Brain microvascular endothelial cell (primary cell): ENCODE measurements at regions not wholly inside any gene's neighbourhood (a gene's known extent, or its start where the extent isn't known, plus 50 kb on each side); places are given as distances from the start of the nearest gene placed in this dataset.

ENCODE experiments used
- DNase-seq: peaks from one replicate; pipeline ENCODE4 v3.0.0-alpha.2; 2020
- H3K27ac ChIP-seq: fragments of 250-450 bp; sonication (Bioruptor Pico); 2 replicates; pipeline ENCODE4 v1.5.1; 2020; ENCODE audit warnings: mild to moderate bottlenecking, moderate library complexity
- H3K27me3 ChIP-seq: fragments of 250-450 bp; sonication (Bioruptor Pico); replicated peaks from 2 replicates; pipeline ENCODE4 v1.5.1; 2020; ENCODE audit warnings: mild to moderate bottlenecking
- H3K36me3 ChIP-seq: fragments of 250-450 bp; sonication (Bioruptor Pico); replicated peaks from 2 replicates; pipeline ENCODE4 v1.5.1; 2020; ENCODE audit warnings: mild to moderate bottlenecking
- H3K4me3 ChIP-seq: 2 replicates; pipeline ENCODE4 v1.5.1; 2011; ENCODE audit warnings: low read depth, mild to moderate bottlenecking, control low read depth, low read length, moderate library complexity
- CTCF ChIP-seq: IDR thresholded peaks from 2 replicates; pipeline ENCODE4 v1.5.1; 2011; ENCODE audit warnings: low read depth, mild to moderate bottlenecking, moderate library complexity, low read length, control low read depth, inconsistent platforms; ENCODE audit errors: missing control alignments
- in situ Hi-C: cut with HindIII; loops from 2 replicates; pipeline ENCODE4 v1.10.0; 2017; ENCODE audit warnings: low sequenced_read_pairs, low pct_ligation_motif_present

GRCh38 chr16:64545768-64546167, 576.1 kb downstream of the CDH11 start:
- no peak overlapping the region for H3K27ac ChIP-seq
- DNase-seq = no peak
- no peaks in the 10 kb centered on the region for H3K27me3 ChIP-seq
- no peak for TF ChIP-seq CTCF
- no peak overlapping the region for H3K4me3 ChIP-seq
- in situ Hi-C loops = no loop called here
- H3K36me3 ChIP-seq = no peaks in the 10 kb centered on the region

DNA sequence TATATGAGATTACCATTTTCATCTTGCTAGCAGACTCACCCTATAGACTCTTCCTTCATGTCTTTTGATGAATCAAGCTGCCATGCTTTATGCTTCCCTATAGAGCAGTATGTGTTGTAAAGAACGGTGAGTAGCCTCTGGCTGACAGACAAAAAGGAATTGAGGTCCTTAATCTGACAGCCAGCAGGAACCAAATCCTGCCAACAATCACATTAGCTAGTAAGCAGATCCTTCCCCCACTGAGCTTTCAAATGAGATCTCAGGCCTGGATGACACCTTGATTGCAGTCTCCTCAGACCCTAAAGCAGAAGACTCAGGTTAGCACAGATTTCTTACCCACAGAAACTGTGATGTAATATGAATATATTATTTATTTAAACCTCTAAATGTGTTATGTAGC, 577.0 kb downstream of the CDH11 start:
- TF ChIP-seq CTCF = no peak
- no peak for DNase-seq
- Histone ChIP-seq H3K36me3 (no peaks in the 10 kb centered on the region), H3K27me3 (no peaks in the 10 kb centered on the region), H3K4me3 (no peak overlapping the region), H3K27ac (no peak overlapping the region)
- in situ Hi-C loops = no loop called here

DNA sequence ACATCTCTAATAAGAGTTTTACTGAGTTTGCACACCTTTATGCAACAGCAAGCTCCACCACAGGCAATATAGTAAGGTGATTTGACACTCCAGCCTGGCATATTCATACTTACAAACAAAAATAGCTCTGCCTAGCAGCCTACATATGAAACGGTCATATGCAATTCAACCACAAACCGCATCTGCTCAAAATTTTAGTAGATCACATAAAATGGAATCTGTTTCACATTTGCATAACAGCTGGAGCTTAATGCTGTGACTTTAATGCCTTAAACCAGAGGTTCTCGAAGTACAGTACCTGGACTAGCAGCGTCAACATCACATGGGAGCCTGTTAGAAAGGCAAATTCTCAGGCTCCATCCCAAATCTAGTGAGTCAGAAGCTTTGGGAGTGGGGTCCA, 578.4 kb downstream of the CDH11 start:
- Histone ChIP-seq H3K27me3 (no peaks in the 10 kb centered on the region), H3K4me3 (no peak overlapping the region), H3K27ac (no peak overlapping the region), H3K36me3 (no peaks in the 10 kb centered on the region)
- TF ChIP-seq CTCF = no peak
- no peak for DNase-seq
- in situ Hi-C loops = no loop called here

GRCh38 chr16:64543031-64543430, 578.8 kb downstream of the CDH11 start:
- TF ChIP-seq CTCF = no peak
- Histone ChIP-seq H3K27ac (no peak overlapping the region), H3K36me3 (no peaks in the 10 kb centered on the region), H3K27me3 (no peaks in the 10 kb centered on the region), H3K4me3 (no peak overlapping the region)
- DNase-seq = no peak
- in situ Hi-C loops = no loop called here

GRCh38 chr16:64542152-64542551, 579.7 kb downstream of the CDH11 start:
- Histone ChIP-seq H3K4me3 (no peak overlapping the region), H3K36me3 (no peaks in the 10 kb centered on the region), H3K27me3 (no peaks in the 10 kb centered on the region), H3K27ac (no peak overlapping the region)
- DNase-seq = no peak
- TF ChIP-seq CTCF = no peak
- in situ Hi-C loops = no loop called here

DNA sequence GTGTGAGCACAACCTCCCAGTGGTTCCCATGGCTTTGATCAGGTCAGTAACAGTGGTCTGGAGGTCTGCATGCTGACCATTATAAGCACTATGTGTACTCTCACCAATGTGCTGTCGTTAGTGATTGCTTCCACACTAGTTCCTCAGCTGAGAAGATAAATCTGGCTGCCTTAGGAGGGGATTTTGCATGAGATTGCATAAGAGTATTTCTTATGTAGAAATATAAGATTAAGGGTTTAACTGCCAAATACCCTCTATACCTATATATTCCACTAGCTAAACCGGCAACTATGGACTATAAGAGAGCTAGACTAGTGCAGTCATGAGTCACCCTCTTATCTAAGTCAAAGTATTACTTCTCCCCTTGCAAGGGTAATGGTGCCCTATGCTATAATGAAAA, 580.2 kb downstream of the CDH11 start:
- no peak for DNase-seq
- H3K27me3 ChIP-seq = no peaks in the 10 kb centered on the region
- in situ Hi-C loops = no loop called here

More for the DNA sequence above, 580.2 kb downstream of the CDH11 start:
- Histone ChIP-seq H3K36me3 (no peaks in the 10 kb centered on the region), H3K4me3 (no peak overlapping the region), H3K27ac (no peak overlapping the region)
- TF ChIP-seq CTCF = no peak
